ENCODE measurements at regions not wholly inside any gene's neighbourhood (a gene's known extent, or its start where the extent isn't known, plus 50 kb on each side); places are given as distances from the start of the nearest gene placed in this dataset.

- no peak overlapping the region for H3K27ac Mint-ChIP-seq
These were observed 58.0 kb upstream of the STARD3NL start for GRCh38 chr7:38120076-38120475.

GRCh38 chr7:38122501-38122900, 55.5 kb upstream of the STARD3NL start:
- Mint-ChIP-seq H3K27me3 (peaks cover 18 to 20% of the 10 kb centered on the region in 2 donors), H3K36me3 (no peaks in the 10 kb centered on the region), H3K4me1 (ENCODE audit: low read depth in 2 of 2) (peaks cover 0 to under 1% of the 10 kb centered on the region in 2 donors), H3K4me3 (no peak overlapping the region), H3K27ac (no peak overlapping the region), H3K9me3 (no peaks in the 10 kb centered on the region)
- no peak for ATAC-seq
- DNase-seq (ENCODE audit: low spot score), result no peak

More at GRCh38 chr7:38120076-38120475, 58.0 kb upstream of the STARD3NL start:
- H3K4me1 Mint-ChIP-seq (ENCODE audit: low read depth in 2 of 2), result no peaks in the 10 kb centered on the region
- peaks cover 2% of the 10 kb centered on the region for H3K36me3 Mint-ChIP-seq
- H3K27me3 Mint-ChIP-seq, result peaks cover 23 to 28% of the 10 kb centered on the region in 2 donors
- H3K9me3 Mint-ChIP-seq, result no peaks in the 10 kb centered on the region
- ATAC-seq (no peak), DNase-seq (ENCODE audit: low spot score) (no peak)
- H3K4me3 Mint-ChIP-seq, result no peak overlapping the region

- Mint-ChIP-seq H3K4me1 (ENCODE audit: low read depth in 2 of 2) (peaks cover 0 to 3% of the 10 kb centered on the region in 2 donors), H3K4me3 (no peak overlapping the region)
- no peak for ATAC-seq
These were observed 54.6 kb upstream of the STARD3NL start for GRCh38 chr7:38123494-38123893.

GRCh38 chr7:38127216-38128207, 50.5 kb upstream of the STARD3NL start:
- Mint-ChIP-seq H3K9me3 (no peaks in the 10 kb centered on the region), H3K27ac (no peak overlapping the region), H3K4me1 (ENCODE audit: low read depth in 2 of 2) (peaks cover 0 to 3% of the 10 kb centered on the region in 2 donors), H3K4me3 (no peak overlapping the region), H3K36me3 (no peaks in the 10 kb centered on the region), H3K27me3 (peaks cover 15 to 17% of the 10 kb centered on the region in 2 donors)
- no peak for ATAC-seq
- no peak for DNase-seq (ENCODE audit: low spot score)

More at GRCh38 chr7:38123494-38123893, 54.6 kb upstream of the STARD3NL start:
- no peak for DNase-seq (ENCODE audit: low spot score)
- H3K27ac Mint-ChIP-seq, result no peak overlapping the region
- peaks cover 10 to 15% of the 10 kb centered on the region in 2 donors for H3K27me3 Mint-ChIP-seq
- H3K36me3 Mint-ChIP-seq, result no peaks in the 10 kb centered on the region
- H3K9me3 Mint-ChIP-seq, result no peaks in the 10 kb centered on the region
